ACHN (cell line): ENCODE measurements at regions not wholly inside any gene's neighbourhood (a gene's known extent, or its start where the extent isn't known, plus 50 kb on each side); places are given as distances from the start of the nearest gene placed in this dataset.

Experiments
- DNase-seq: peaks from one replicate; pipeline ENCODE4 v3.0.0-alpha.2; 2015
- in situ Hi-C: cut with HindIII; loops from 2 replicates; pipeline ENCODE4 v1.10.0; 2017; ENCODE audit warnings: low sequenced_read_pairs, low pct_ligation_motif_present, low pct_unique_long_range_greater_than_20kb

- in situ Hi-C loops: no loop called here
- DNase-seq: no peak
These were observed 92.4 kb downstream of the RTL6 start for GRCh38 chr22:44405661-44406060.

- no peak for DNase-seq
- in situ Hi-C loops: no loop called here
These were observed 91.7 kb upstream of the SHISAL1 start for GRCh38 chr22:44404341-44405020.

- in situ Hi-C loops: no loop called here
- no peak for DNase-seq
These were observed 91.0 kb upstream of the SHISAL1 start for GRCh38 chr22:44403602-44404329.

- no peak for DNase-seq
- in situ Hi-C loops: no loop called here
These were observed 90.4 kb upstream of the SHISAL1 start for GRCh38 chr22:44403166-44403565.

GRCh38 chr22:44402196-44403111 lies 89.7 kb upstream of the SHISAL1 start:
- in situ Hi-C loops: no loop called here
- DNase-seq: no peak

GRCh38 chr22:44401783-44402110 lies 89.0 kb upstream of the SHISAL1 start:
- in situ Hi-C loops: no loop called here
- DNase-seq: no peak

GRCh38 chr22:44400763-44401060 lies 88.0 kb upstream of the SHISAL1 start:
- in situ Hi-C loops: no loop called here
- DNase-seq: no peak

- DNase-seq: no peak
- in situ Hi-C loops: no loop called here
These were observed 87.4 kb upstream of the SHISAL1 start for GRCh38 chr22:44399906-44400762.

GRCh38 chr22:44398856-44399837 lies 86.4 kb upstream of the SHISAL1 start:
- DNase-seq: no peak
- in situ Hi-C loops: no loop called here

GRCh38 chr22:44396727-44397722 lies 84.3 kb upstream of the SHISAL1 start:
- no peak for DNase-seq
- in situ Hi-C loops: no loop called here

GRCh38 chr22:44396021-44396726 lies 83.4 kb upstream of the SHISAL1 start:
- DNase-seq: no peak

GRCh38 chr22:44395118-44396005 lies 82.6 kb upstream of the SHISAL1 start:
- in situ Hi-C loops: no loop called here
- DNase-seq: no peak

More at GRCh38 chr22:44396021-44396726, 83.4 kb upstream of the SHISAL1 start:
- in situ Hi-C loops: no loop called here

GRCh38 chr22:44394246-44395117 lies 81.7 kb upstream of the SHISAL1 start:
- no peak for DNase-seq
- in situ Hi-C loops: no loop called here

GRCh38 chr22:44393066-44393465 lies 80.3 kb upstream of the SHISAL1 start:
- no peak for DNase-seq
- in situ Hi-C loops: no loop called here
